Prostate gland (tissue), 2 donors: ENCODE measurements at regions not wholly inside any gene's neighbourhood (a gene's known extent, or its start where the extent isn't known, plus 50 kb on each side); places are given as distances from the start of the nearest gene placed in this dataset.

Experiments
- CTCF ChIP-seq, 4 experiments: fragments of 200-600 bp in 2 of 4; fragments of 450-650 bp in 2 of 4; sonication (generic) in 2 of 4; IDR thresholded peaks; 1 replicate in 3 of 4; 2 replicates in 1 of 4; pipeline ENCODE4 v1.5.1; 2016 to 2019; ENCODE audit warnings: antibody characterized with exemption in 4 of 4, mild to moderate bottlenecking in 2 of 4, moderate library complexity in 2 of 4
- POLR2A ChIP-seq: fragments of 450-650 bp; IDR thresholded peaks from one replicate; pipeline ENCODE4 v1.6.1; 2016; ENCODE audit warnings: antibody characterized with exemption, mild to moderate bottlenecking
- POLR2AphosphoS5 ChIP-seq: sonication (generic); formaldehyde crosslinking; IDR thresholded peaks from one replicate; pipeline ENCODE4 v1.6.1; 2017; ENCODE audit warnings: antibody characterized with exemption

DNA sequence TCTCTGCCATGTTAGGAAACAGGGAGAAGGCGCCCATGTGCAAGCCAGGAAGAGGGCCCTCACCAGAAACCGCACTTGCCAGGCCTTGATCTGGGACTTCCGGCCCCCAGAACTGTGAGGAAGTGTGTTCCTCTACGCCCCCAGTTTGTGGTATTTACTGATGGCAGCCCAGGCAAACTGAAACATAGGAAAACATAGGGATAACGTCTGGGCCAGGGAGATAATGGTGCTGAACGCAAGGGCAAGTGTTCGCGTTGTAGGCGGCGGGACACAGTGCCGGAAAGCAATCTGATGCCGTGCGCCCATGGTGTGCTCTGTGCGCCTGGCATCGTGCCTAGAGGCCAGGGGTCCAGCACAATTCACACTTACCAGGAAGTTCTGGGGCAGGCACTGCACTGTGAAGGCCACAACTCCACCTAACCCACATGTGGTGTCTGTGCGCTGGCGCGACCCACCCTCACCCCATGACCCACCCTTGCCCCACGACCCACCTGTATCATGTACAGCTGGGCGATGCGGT lies 53.6 kb downstream of the ARL6IP4 start:
- TF ChIP-seq POLR2A (no peak), CTCF (IDR thresholded peaks at IDR 0.05) (no peak), POLR2AphosphoS5 (no peak)
